ENCODE measurements at regions not wholly inside any gene's neighbourhood (a gene's known extent, or its start where the extent isn't known, plus 50 kb on each side); places are given as distances from the start of the nearest gene placed in this dataset.

GRCh38 chr15:70430069-70430468 is 332.4 kb upstream of the TLE3 start:
- no peak for DNase-seq (ENCODE audit: low read depth in 2 of 2, low spot score in 1 of 2)

GRCh38 chr15:70429056-70429722 is 331.5 kb upstream of the TLE3 start:
- DNase-seq (ENCODE audit: low read depth in 2 of 2, low spot score in 1 of 2) = no peak

DNA sequence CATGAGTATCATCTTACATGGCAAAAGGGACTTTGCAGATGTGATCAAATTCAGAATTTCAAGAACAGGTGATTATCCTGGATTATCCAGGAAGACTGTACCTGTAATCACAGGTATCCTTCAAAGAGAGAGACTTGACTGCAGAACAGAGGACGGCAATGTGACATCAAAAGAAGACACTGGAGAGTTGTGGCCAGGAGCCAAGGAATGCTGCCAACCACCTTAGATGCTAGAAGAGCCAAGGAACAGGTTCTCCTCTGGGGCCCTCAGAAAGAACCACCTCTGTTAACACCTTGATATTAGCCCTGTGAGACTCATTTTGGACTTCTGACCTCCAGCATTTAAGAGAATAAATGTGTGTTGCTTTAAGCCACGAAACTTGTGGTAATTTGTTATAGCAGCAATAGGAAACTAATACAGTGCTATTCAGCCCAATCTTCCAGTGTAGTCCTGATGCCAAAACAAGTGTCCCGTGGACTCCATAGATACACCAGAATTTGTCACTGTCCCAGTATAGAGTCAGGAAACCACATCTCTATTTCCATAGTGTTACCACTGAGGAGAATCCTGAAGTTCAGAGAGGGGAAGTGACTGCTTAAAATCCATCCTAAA is 330.6 kb upstream of the TLE3 start:
- DNase-seq (ENCODE audit: low read depth in 2 of 2, low spot score in 1 of 2) = no peak

DNA sequence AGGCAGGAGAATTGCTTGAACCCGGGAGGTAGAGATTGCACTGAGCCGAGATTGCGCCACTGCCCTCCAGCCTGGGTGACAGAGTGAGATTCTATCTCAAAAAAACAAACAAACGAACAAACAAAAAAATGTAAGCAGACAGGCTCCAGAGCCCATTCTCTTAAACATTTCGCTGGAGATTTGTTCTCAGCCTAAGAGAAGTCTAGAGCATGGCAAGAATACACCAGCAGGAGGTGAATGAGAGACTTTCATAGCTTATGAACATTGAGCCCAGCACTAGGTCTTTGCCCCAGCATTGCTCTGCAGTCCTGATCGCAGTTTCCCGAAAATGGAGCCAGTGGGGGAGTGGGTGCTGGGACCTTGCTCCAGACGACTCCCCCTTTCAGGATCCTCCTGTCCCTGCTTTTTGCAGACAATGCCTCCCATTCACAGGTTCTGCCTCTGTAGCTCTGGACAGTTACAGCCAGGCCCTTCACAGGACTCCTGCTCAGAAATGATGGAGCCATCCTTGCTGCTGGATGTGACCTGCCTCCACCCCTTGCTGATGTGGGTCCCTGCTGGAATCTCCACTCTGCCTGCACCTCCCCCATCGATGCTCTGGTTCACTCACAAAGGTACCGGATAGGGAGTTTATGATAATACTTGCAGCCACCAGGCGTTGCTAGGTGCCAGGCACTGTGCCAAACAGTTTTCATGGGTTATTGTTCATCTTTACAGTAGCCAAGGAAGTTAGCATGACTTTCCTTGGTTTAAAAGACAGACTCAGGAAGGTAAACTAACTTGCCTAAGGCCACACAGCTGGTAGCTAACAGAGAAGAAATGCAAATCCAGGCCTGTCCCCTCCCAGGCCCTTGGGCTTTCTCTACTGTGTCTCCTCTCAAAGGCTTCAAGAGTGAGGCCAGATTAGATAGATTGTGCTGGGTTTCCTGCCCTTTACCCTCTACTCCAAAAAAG is 329.7 kb upstream of the TLE3 start:
- no peak for DNase-seq (ENCODE audit: low read depth in 2 of 2, low spot score in 1 of 2)

DNA sequence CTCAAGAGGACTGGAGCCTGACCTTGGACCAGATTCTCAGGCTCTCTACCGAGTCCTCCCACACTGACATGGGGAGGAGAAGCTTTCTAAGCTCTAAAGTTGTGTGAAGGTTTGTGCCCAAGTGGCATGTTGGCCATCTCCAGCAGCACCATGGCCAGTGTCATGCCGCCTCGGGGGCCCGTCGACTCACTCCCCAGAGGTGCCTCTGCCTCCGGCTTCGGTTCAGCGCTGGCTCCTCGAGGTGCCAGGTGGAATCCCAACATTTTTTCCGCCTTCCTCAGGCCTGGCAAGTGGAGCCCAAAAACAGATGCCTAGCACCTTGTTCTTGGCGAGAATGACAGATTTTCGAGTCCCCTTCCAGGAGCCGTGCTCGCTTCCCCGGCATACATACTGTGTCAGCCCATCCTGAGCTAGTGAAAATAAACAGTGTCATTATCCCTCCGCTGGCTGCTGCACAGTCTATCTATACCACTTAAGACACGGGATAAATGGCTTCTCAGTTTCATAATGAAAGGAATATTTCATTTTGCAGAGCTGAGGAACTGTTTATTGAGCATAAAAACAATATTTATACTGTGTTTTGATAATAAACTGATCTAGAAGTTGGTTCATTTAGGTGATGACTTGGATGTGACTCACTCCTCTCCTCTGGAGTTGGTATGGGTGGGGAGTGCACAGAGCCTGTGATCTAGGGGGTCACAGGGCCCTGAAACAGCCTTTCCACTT is 328.5 kb upstream of the TLE3 start:
- DNase-seq (ENCODE audit: low read depth in 2 of 2, low spot score in 1 of 2) = no peak

DNA sequence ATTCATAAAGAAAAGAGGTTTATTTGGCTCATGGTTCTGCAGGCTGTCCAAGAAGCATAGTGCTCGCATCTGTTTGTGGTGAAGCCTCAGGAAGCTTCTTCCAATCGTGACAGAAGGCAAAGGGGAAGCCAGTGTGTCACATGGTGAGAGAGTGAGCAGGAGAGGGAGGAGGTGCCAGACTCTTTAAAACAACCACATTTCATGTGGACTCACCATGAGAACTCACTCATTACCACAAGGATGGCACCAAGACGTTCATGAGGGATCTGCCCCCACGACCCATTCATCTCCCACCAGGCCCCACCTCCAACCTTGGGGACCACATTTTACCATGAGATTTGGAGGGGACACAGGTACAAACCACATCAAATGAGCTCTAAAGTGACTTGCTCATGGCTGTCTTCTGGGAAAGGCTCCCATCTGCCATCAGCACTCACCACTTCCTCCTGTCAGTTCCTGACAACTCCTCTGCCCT is 327.3 kb upstream of the TLE3 start:
- DNase-seq (ENCODE audit: low read depth in 2 of 2, low spot score in 1 of 2) = no peak

GRCh38 chr15:70423267-70423666 is 325.6 kb upstream of the TLE3 start:
- no peak for DNase-seq (ENCODE audit: low read depth in 2 of 2, low spot score in 1 of 2)

- DNase-seq (ENCODE audit: low read depth in 2 of 2, low spot score in 1 of 2) = no peak
These were observed 324.6 kb upstream of the TLE3 start for GRCh38 chr15:70422342-70422741.

DNA sequence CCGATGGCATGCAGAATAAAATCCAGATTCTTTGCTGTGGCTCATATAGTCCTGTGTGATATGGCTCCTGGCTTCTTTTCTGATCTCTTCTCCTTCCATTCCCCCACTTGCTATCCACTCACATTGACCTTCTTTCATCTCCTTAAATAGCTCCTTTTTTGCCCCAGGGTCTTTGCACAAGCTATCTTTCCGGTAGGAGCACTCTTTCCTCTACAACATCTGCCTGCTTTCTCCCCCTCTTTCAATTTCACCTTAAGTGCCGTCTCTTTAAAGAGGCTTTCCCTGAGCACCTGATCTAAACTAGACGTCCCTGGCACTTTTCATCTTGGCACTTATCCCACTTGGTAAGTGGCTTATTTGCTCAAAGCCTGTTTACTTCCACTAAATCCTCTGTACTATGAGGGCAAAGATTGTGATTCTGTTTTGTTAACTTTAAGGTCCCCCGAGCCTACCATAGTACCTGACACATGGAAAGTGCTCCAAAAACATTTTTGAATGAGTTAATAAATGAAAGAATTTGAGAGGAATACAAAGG is 323.3 kb upstream of the TLE3 start:
- DNase-seq (ENCODE audit: low read depth in 2 of 2, low spot score in 1 of 2) = no peak

DNA sequence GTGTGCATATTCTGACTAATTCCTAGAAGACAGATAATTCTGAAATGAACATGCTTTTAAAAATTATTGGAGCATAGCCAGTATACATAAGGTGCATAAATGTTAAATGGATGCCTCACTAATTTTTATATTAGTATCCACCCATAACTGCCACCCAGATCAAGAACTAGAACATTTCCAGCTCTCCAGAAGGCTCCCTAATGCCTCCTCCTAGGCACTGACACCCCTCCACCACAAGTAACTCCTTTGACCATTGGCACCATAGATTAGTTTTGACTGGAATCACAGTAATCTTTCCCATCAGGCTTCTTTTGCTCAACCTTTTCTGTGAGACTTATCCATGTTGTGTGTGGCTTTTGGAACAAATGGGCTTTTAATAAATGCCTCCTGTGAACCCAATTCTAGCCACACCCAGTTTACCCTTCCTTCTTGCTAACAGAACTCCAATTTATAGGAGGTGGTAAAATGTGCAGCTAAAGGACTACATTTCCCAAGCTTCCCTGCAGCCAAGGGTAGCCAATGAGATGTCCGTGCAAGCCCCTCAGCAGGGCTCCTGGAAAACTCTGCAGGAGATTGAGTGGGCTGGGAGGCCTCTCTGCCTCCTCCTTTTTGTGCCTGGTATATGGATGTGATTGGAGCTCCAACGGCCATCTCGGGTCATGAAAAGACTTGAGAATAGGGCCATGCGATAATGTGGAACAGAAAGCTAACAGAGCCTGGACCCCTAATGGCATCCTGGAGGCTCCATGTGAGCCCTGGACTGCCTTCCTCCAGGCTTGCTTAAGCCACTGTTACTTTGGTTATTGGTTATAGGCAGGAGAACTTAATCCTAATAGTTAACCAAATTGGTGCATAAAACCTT is 322.6 kb upstream of the TLE3 start:
- DNase-seq (ENCODE audit: low read depth in 2 of 2, low spot score in 1 of 2) = no peak

GRCh38 chr15:70418943-70419342 is 321.2 kb upstream of the TLE3 start:
- DNase-seq (ENCODE audit: low read depth in 2 of 2, low spot score in 1 of 2) = no peak

DNA sequence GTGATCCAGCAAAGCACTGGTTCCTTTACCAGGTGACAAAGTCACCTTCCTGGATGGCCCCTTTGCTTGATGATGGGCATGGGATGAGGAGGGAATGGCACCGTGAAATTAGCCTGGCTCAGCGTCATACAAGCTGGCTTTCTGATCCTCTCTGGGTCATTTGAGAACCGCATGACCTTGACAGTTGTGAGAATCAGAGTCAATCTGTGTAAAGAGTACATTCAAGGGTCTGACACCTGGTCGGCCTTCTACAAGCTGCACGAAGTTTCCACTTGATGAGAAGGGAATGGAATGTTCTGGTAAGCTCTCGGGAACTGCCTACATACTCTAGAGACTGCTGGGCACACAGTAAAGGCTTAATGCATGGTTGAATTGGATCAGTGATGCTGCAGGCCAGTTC is 319.8 kb upstream of the TLE3 start:
- no peak for DNase-seq (ENCODE audit: low read depth in 2 of 2, low spot score in 1 of 2)

GRCh38 chr15:70416829-70417228 is 319.1 kb upstream of the TLE3 start:
- DNase-seq (ENCODE audit: low read depth in 2 of 2, low spot score in 1 of 2) = no peak

DNA sequence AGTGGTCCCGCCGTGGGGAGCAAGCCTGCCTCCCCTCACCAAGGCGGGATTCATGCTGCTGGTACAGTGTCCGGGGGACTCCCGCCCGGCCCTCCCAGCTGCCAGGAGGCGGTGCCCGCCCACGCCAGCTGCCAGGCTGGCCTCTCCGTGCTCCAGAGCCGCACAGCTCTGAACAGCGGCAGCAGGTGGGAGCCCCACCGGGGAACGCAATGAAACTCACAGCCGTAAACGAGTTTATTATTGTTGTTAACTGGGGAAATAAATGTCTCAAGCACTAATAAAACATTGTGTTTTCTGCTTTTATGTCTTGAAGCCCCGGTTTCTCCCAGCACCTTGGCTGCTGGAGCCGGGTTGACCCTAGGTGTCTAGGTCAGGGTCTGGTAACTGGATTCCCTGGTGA is 317.7 kb upstream of the TLE3 start:
- DNase-seq (ENCODE audit: low read depth in 2 of 2, low spot score in 1 of 2) = no peak

DNA sequence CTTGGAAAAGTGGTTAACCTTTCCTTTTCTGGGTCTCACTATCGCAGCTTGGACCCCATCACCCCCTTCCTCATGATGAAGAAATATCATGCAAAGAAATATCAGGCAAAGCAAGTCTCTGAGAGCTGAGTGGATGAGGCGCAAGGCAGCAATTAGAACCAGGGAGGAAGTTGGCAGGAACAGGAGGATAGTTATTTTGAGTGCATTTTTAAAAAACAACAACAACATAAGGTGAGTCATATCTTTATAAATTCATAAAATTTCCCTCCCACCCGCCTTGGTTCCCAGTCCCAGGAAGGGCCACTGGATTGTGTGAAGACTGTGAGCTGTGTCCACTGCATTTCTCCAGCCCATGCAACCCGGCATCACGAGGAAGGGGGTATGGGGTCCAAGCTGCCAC is 316.9 kb upstream of the TLE3 start:
- no peak for DNase-seq (ENCODE audit: low read depth in 2 of 2, low spot score in 1 of 2)

DNA sequence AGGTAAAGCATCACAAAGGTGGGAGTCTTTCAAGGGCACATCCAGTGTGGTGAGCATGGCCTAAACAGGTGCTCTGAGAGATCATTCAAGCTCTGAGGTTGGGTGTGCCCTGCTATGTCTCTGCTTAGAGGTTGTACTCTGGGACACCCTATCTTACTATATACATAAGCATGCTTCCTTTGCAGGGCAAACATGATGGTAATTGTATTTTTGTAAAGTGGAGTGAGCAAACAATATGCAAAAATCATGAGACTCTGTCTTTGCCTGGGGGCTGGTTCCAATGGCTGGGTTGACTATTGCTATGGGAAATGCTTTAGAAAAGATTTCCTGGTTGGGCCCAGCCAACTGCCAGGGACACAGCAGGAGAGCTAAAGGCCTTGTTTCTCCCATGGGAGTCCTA is 315.1 kb upstream of the TLE3 start:
- no peak for DNase-seq (ENCODE audit: low read depth in 2 of 2, low spot score in 1 of 2)

DNA sequence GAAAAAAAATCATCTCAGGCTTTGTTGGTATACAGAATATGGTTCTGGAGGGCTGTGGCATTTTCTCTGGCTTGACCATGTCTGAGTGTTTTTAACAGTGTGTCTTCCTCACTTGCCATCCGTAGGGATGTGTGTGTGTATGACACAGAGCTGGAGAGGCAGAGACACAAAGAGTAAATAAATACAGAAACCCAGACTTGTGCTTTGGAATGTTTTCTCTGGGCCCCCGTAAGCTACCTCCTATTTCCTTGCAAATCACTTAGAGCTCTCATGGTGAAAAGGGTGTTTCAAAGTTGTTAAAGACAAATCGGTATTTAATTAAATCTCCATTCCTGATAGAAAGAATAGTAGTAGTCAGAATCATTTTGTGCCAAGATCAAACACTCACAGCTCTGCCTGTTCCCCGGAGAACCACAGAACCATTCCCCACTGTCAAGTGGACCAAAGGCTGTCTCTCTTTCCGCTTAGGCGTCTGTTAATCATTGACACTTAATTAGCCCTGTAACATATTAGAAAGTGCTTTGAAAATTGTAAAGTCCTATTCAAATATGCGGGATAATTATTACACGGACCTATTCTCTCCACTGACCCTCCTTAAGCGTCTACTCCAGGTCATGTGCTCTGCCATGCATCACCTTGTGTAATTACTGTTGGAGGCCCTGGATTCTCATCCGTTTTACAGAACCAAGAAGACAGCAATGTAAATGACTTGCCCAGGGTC is 313.6 kb upstream of the TLE3 start:
- DNase-seq (ENCODE audit: low read depth in 2 of 2, low spot score in 1 of 2) = no peak

GRCh38 chr15:70410371-70410985 is 312.8 kb upstream of the TLE3 start:
- no peak for DNase-seq (ENCODE audit: low read depth in 2 of 2, low spot score in 1 of 2)

DNA sequence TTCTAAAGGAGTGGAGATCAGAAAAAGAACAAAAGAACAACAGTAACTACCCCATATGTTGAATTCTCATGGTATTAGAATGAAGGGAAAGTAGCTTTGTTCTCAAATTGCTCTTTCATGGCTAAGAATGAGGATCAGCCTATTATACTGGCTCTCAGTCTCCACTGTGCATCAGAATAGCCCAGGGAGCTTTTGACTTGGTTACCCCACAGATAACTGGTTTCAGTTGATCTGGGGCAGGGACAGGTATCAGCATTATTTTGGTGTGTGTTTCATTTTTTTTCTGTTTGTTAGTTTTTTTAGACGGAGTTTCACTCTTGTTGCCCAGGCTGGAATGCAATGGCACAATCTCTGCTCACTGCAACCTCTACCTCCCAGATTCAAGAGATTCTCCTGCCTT is 311.7 kb upstream of the TLE3 start:
- DNase-seq (ENCODE audit: low read depth in 2 of 2, low spot score in 1 of 2) = no peak
